Type B pancreatic cell (in vitro differentiated cells): ENCODE measurements at regions not wholly inside any gene's neighbourhood (a gene's known extent, or its start where the extent isn't known, plus 50 kb on each side); places are given as distances from the start of the nearest gene placed in this dataset.

ENCODE experiments used
- DNase-seq: peaks from one replicate; pipeline ENCODE4 v3.0.0; 2021; ENCODE audit warnings: mixed read lengths; ENCODE audit not compliant: unreplicated experiment; ENCODE audit errors: extremely low spot score
- H3K27ac Mint-ChIP-seq: 2 replicates; pipeline ENCODE4 v1.8.0; 2021; ENCODE audit warnings: mild to moderate bottlenecking, mixed read lengths
- H3K27me3 Mint-ChIP-seq: 2 replicates; pipeline ENCODE4 v1.8.0; 2021; ENCODE audit warnings: mixed read lengths
- H3K36me3 Mint-ChIP-seq: 2 replicates; pipeline ENCODE4 v1.8.0; 2021; ENCODE audit warnings: mixed read lengths
- H3K4me1 Mint-ChIP-seq: one replicate; pipeline ENCODE4 v1.8.0; 2021; ENCODE audit warnings: mixed read lengths; ENCODE audit not compliant: unreplicated experiment
- H3K4me3 Mint-ChIP-seq: 2 replicates; pipeline ENCODE4 v1.8.0; 2021; ENCODE audit warnings: mild to moderate bottlenecking, mixed read lengths
- H3K9me3 Mint-ChIP-seq: 2 replicates; pipeline ENCODE4 v1.8.0; 2021; ENCODE audit warnings: mixed read lengths
- CTCF ChIP-seq: fragments of 200-600 bp; sonication (generic); conservative IDR thresholded peaks from 2 replicates; pipeline ENCODE4 v1.5.0; 2021; ENCODE audit warnings: antibody characterized with exemption, mild to moderate bottlenecking

GRCh38 chr6:10028222-10028621, 386.7 kb downstream of the TFAP2A start:
- H3K4me3 Mint-ChIP-seq, result no peak overlapping the region
- H3K36me3 Mint-ChIP-seq, result no peaks in the 10 kb centered on the region
- DNase-seq, result no peak
- TF ChIP-seq CTCF, result no peak
- H3K27me3 Mint-ChIP-seq, result no peaks in the 10 kb centered on the region
- no peak overlapping the region for H3K27ac Mint-ChIP-seq
- no peaks in the 10 kb centered on the region for H3K9me3 Mint-ChIP-seq
- H3K4me1 Mint-ChIP-seq, result peaks cover 24% of the 10 kb centered on the region

GRCh38 chr6:10019851-10020250, 395.0 kb downstream of the TFAP2A start:
- no peak overlapping the region for H3K4me3 Mint-ChIP-seq
- no peak overlapping the region for H3K27ac Mint-ChIP-seq
- DNase-seq, result no peak
- TF ChIP-seq CTCF, result no peak
- peaks cover 2% of the 10 kb centered on the region for H3K27me3 Mint-ChIP-seq
- H3K9me3 Mint-ChIP-seq, result peaks cover 4% of the 10 kb centered on the region
- no peaks in the 10 kb centered on the region for H3K4me1 Mint-ChIP-seq
- no peaks in the 10 kb centered on the region for H3K36me3 Mint-ChIP-seq

GRCh38 chr6:10014557-10014956, 400.3 kb downstream of the TFAP2A start:
- H3K36me3 Mint-ChIP-seq, result peaks cover 4% of the 10 kb centered on the region
- no peak for DNase-seq
- no peaks in the 10 kb centered on the region for H3K4me1 Mint-ChIP-seq
- H3K27ac Mint-ChIP-seq, result no peak overlapping the region
- TF ChIP-seq CTCF, result no peak
- peaks cover 7% of the 10 kb centered on the region for H3K9me3 Mint-ChIP-seq
- H3K4me3 Mint-ChIP-seq, result no peak overlapping the region
- no peaks in the 10 kb centered on the region for H3K27me3 Mint-ChIP-seq

DNA sequence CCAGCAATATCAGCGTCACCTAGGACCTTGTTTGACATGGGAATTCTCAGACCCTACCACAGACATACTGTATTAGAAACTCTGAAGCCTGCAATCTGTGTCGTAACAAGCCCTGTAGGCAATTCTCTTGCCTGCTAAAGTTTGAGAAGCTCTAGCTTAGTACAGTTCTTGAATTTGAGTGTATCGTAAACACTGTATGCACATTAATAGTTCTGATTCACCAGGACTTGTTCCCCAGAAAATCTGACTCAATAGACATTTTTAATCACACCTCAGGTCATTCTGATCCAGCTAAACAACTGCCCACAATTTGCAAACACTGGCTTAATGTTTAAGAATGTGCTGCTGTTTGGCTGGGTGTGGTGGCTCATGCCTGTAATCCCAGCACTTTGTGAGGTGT, 414.3 kb downstream of the TFAP2A start:
- H3K4me3 Mint-ChIP-seq, result no peak overlapping the region

GRCh38 chr6:9999796-10000195, 415.1 kb downstream of the TFAP2A start:
- Mint-ChIP-seq H3K36me3 (no peaks in the 10 kb centered on the region), H3K9me3 (no peaks in the 10 kb centered on the region), H3K27me3 (no peaks in the 10 kb centered on the region), H3K4me3 (no peak overlapping the region), H3K27ac (no peak overlapping the region), H3K4me1 (no peaks in the 10 kb centered on the region)
- no peak for DNase-seq
- no peak for TF ChIP-seq CTCF

More for the DNA sequence above, 414.3 kb downstream of the TFAP2A start:
- no peaks in the 10 kb centered on the region for H3K9me3 Mint-ChIP-seq
- no peak for DNase-seq
- no peaks in the 10 kb centered on the region for H3K4me1 Mint-ChIP-seq
- no peak overlapping the region for H3K27ac Mint-ChIP-seq
- H3K27me3 Mint-ChIP-seq, result no peaks in the 10 kb centered on the region
- H3K36me3 Mint-ChIP-seq, result no peaks in the 10 kb centered on the region
- no peak for TF ChIP-seq CTCF

DNA sequence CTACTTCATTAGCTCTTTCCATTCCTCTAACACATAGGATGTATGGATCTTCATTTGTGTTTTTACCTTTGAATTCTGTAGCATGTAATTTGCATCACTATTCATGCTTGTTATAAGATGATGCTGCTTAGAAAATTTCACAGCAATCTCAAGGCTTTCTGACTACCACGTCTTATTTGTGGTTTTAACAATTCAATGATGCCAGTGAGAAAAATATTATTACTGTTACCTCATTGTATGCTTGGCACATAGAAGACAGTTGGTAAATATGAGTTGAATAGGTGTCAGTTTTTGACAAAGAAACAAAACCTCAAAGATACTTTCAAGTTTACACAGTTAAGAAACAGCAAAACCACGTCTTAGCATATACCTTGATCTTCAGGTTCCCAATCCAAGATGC, 428.6 kb downstream of the TFAP2A start:
- no peaks in the 10 kb centered on the region for H3K9me3 Mint-ChIP-seq
- no peaks in the 10 kb centered on the region for H3K4me1 Mint-ChIP-seq
- H3K36me3 Mint-ChIP-seq, result no peaks in the 10 kb centered on the region
- no peaks in the 10 kb centered on the region for H3K27me3 Mint-ChIP-seq
- H3K4me3 Mint-ChIP-seq, result no peak overlapping the region
- no peak overlapping the region for H3K27ac Mint-ChIP-seq
- no peak for DNase-seq
- TF ChIP-seq CTCF, result no peak
